Hepatocyte (in vitro differentiated cells): ENCODE measurements at regions not wholly inside any gene's neighbourhood (a gene's known extent, or its start where the extent isn't known, plus 50 kb on each side); places are given as distances from the start of the nearest gene placed in this dataset.
"Not testable (repeated sequence)": the region's sequence is repeated elsewhere in the genome, so short reads cannot be mapped to it uniquely, and the experiment has no call there.

Source experiments
- CTCF ChIP-seq: fragments of 200-600 bp; sonication (generic); IDR thresholded peaks from 2 replicates; pipeline ENCODE4 v1.5.1; 2016; ENCODE audit warnings: antibody characterized with exemption, mild to moderate bottlenecking; ENCODE audit not compliant: poor library complexity
- EZH2 ChIP-seq: fragments of 200-600 bp; sonication (generic); IDR thresholded peaks from 2 replicates; pipeline ENCODE4 v1.6.1; 2016; ENCODE audit warnings: antibody characterized with exemption, mild to moderate bottlenecking, borderline replicate concordance

DNA sequence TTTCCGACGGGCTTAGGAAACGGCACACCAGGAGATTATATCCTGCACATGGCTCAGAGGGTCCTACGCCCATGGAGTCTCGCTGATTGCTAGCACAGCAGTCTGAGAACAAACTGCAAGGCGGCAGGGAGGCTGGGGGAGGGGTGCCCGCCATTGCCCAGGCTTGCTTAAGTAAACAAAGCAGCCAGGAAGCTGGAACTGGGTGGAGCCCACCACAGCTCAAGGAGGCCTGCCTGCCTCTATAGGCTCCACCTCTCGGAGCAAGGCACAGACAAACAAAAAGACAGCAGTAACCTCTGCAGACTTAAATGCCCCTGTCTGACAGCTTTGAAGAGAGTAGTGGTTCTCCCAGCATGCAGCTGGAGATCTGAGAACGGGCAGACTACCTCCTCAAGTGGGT lies 722.6 kb downstream of the BRINP3 start:
- TF ChIP-seq CTCF, EZH2: not testable (repeated sequence)
